MM.1S (cell line): ENCODE measurements at regions not wholly inside any gene's neighbourhood (a gene's known extent, or its start where the extent isn't known, plus 50 kb on each side); places are given as distances from the start of the nearest gene placed in this dataset.

Source experiments
- DNase-seq: peaks from one replicate; pipeline ENCODE4 v3.0.0-alpha.2; 2015
- H2AFZ ChIP-seq: fragments of 300-600 bp; sonication (generic); 2 replicates; pipeline ENCODE4 v1.6.0; 2016; ENCODE audit warnings: antibody characterized with exemption, low read length
- H3F3A ChIP-seq: fragments of 300-600 bp; sonication (generic); 2 replicates; pipeline ENCODE4 v1.6.1; 2016; ENCODE audit warnings: mild to moderate bottlenecking, antibody characterized with exemption, low read length, moderate library complexity, mixed read lengths; ENCODE audit not compliant: insufficient read depth
- H3K27ac ChIP-seq: fragments of 300-600 bp; sonication (generic); 2 replicates; pipeline ENCODE4 v1.5.1; 2016; ENCODE audit warnings: mild to moderate bottlenecking, low read length
- H3K27me3 ChIP-seq: fragments of 300-600 bp; sonication (generic); replicated peaks from 2 replicates; pipeline ENCODE4 v1.6.0; 2016; ENCODE audit warnings: low read length; ENCODE audit not compliant: insufficient read depth
- H3K36me3 ChIP-seq: fragments of 300-600 bp; sonication (generic); replicated peaks from 2 replicates; pipeline ENCODE4 v1.6.1; 2016; ENCODE audit warnings: mild to moderate bottlenecking, low read length, mixed read lengths; ENCODE audit not compliant: insufficient read depth
- H3K4me1 ChIP-seq: fragments of 300-600 bp; sonication (generic); 2 replicates; pipeline ENCODE4 v1.6.1; 2016; ENCODE audit warnings: low read length, mixed read lengths
- H3K4me2 ChIP-seq: fragments of 300-600 bp; sonication (generic); 2 replicates; pipeline ENCODE4 v1.6.0; 2016; ENCODE audit warnings: low read depth, low read length
- H3K4me3 ChIP-seq: fragments of 300-600 bp; sonication (generic); 2 replicates; pipeline ENCODE4 v1.5.1; 2016; ENCODE audit warnings: low read length, mixed read lengths
- H3K79me2 ChIP-seq: fragments of 300-600 bp; sonication (generic); 2 replicates; pipeline ENCODE4 v1.6.1; 2016; ENCODE audit warnings: mixed run types, low read length, mixed read lengths
- H3K9ac ChIP-seq: fragments of 300-600 bp; sonication (generic); 2 replicates; pipeline ENCODE4 v1.6.1; 2016; ENCODE audit warnings: low read length, mixed read lengths
- H3K9me2 ChIP-seq: fragments of 300-600 bp; sonication (generic); replicated peaks from 2 replicates; pipeline ENCODE4 v1.6.1; 2016; ENCODE audit warnings: mild to moderate bottlenecking, low read length, mixed read lengths; ENCODE audit not compliant: insufficient read depth
- H3K9me3 ChIP-seq: fragments of 300-600 bp; sonication (generic); replicated peaks from 2 replicates; pipeline ENCODE4 v1.6.1; 2016; ENCODE audit warnings: mild to moderate bottlenecking, low read length, mixed read lengths; ENCODE audit not compliant: insufficient read depth
- H4K20me1 ChIP-seq: fragments of 300-600 bp; sonication (generic); 2 replicates; pipeline ENCODE4 v1.6.1; 2016; ENCODE audit warnings: mild to moderate bottlenecking, low read length, moderate library complexity, mixed read lengths; ENCODE audit not compliant: insufficient read depth
- CTCF ChIP-seq: fragments of 300-600 bp; sonication (generic); IDR thresholded peaks from 2 replicates; pipeline ENCODE4 v1.5.1; 2016; ENCODE audit warnings: antibody characterized with exemption, low read length, mixed read lengths
- EZH2 ChIP-seq: fragments of 300-600 bp; sonication (generic); optimal IDR thresholded peaks from 2 replicates; pipeline ENCODE3; 2017; ENCODE audit warnings: low read depth, mild to moderate bottlenecking, antibody characterized with exemption, low read length, mixed read lengths
- EZH2phosphoT487 ChIP-seq: fragments of 300-600 bp; sonication (generic); IDR thresholded peaks from 2 replicates; pipeline ENCODE4 v1.6.1; 2018; ENCODE audit warnings: antibody characterized with exemption, low read length

DNA sequence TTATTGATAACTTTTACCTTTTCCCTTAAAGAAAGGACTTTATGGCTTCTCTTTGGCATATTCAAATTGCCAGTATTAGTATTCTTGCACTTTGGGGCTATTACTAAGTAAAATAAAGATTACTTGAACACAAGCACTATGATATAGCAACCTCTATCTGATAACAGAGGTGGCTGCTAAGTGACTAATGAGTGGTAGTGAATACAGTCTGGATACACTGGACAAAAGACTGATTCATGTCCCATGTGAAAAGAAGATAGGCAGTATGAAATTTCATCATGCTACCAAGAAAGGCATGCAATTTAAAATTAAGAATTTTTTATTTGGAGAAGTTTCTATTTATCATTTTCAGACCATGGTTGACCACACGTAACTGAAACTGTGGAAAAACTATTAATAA is 399.9 kb downstream of the FSCB start:
- DNase-seq = no peak

GRCh38 chr14:44099743-44100488 is 407.2 kb downstream of the FSCB start:
- DNase-seq = no peak
- H3F3A ChIP-seq = no peaks in the 10 kb centered on the region
- no peak overlapping the region for H3K4me2 ChIP-seq
- no peaks in the 10 kb centered on the region for H3K4me1 ChIP-seq
- no peaks in the 10 kb centered on the region for H3K36me3 ChIP-seq
- no peak overlapping the region for H3K9ac ChIP-seq
- no peaks in the 10 kb centered on the region for H3K9me2 ChIP-seq
- no peaks in the 10 kb centered on the region for H4K20me1 ChIP-seq
- H3K27ac ChIP-seq = no peak overlapping the region
- no peaks in the 10 kb centered on the region for H3K9me3 ChIP-seq
- no peak overlapping the region for H3K4me3 ChIP-seq
- TF ChIP-seq EZH2phosphoT487 (no peak), EZH2 (no peak), CTCF (no peak)
- no peak overlapping the region for H2AFZ ChIP-seq
- no peaks in the 10 kb centered on the region for H3K27me3 ChIP-seq
- no peaks in the 10 kb centered on the region for H3K79me2 ChIP-seq

More for the DNA sequence above, 399.9 kb downstream of the FSCB start:
- Histone ChIP-seq H4K20me1 (no peaks in the 10 kb centered on the region), H3K27ac (no peak overlapping the region), H2AFZ (no peak overlapping the region), H3K27me3 (no peaks in the 10 kb centered on the region), H3K9me3 (no peaks in the 10 kb centered on the region), H3K36me3 (no peaks in the 10 kb centered on the region), H3K4me1 (no peaks in the 10 kb centered on the region), H3K9me2 (no peaks in the 10 kb centered on the region), H3K4me2 (no peak overlapping the region), H3K79me2 (no peaks in the 10 kb centered on the region), H3K4me3 (no peak overlapping the region), H3K9ac (no peak overlapping the region), H3F3A (no peaks in the 10 kb centered on the region)
- TF ChIP-seq EZH2phosphoT487 = no peak
- no peak for TF ChIP-seq EZH2
- TF ChIP-seq CTCF = no peak

DNA sequence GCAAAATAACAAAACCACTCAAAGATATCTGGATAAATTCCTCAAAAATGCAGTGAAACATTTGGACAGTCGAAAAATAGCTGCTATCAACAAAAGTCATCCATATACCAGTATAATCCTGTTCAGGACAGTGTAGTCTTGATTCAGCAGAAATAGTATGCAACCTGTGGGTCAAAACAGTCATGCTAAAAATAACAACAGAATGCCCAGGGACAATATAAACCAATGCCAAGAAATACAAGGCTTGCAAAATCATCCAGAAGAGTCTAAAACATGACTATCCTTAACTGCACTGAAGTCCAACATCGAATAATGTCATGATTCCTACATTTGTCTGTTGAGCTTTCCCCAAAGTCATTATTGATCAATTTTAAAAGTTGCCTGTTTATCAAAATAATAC is 425.9 kb downstream of the FSCB start:
- Histone ChIP-seq H3K9me2 (no peaks in the 10 kb centered on the region), H4K20me1 (no peaks in the 10 kb centered on the region), H2AFZ (no peak overlapping the region), H3K27me3 (no peaks in the 10 kb centered on the region), H3K79me2 (no peaks in the 10 kb centered on the region), H3K27ac (no peak overlapping the region), H3K4me1 (no peaks in the 10 kb centered on the region), H3K4me2 (no peak overlapping the region), H3K4me3 (no peak overlapping the region), H3K9ac (no peak overlapping the region), H3K36me3 (no peaks in the 10 kb centered on the region), H3F3A (no peaks in the 10 kb centered on the region), H3K9me3 (no peaks in the 10 kb centered on the region)
- no peak for TF ChIP-seq EZH2
- TF ChIP-seq CTCF = no peak
- no peak for TF ChIP-seq EZH2phosphoT487
- DNase-seq = no peak
